ENCODE measurements at regions not wholly inside any gene's neighbourhood (a gene's known extent, or its start where the extent isn't known, plus 50 kb on each side); places are given as distances from the start of the nearest gene placed in this dataset.
"Not testable (repeated sequence)": the region's sequence is repeated elsewhere in the genome, so short reads cannot be mapped to it uniquely, and the experiment has no call there.

- DNase-seq (ENCODE audit: low read depth in 2 of 2), result no peak
- H3K4me3 ChIP-seq (replicated peaks in 1 of 2; ENCODE audit: low read depth in 2 of 2, low read length in 2 of 2), result no peak overlapping the region
- no peak for TF ChIP-seq CTCF (IDR thresholded peaks at IDR 0.05; ENCODE audit: low read depth, low read length)
Observed at GRCh38 chr21:8997011-8997440, 1524.4 kb upstream of the TPTE start.

- not testable (repeated sequence) for DNase-seq (ENCODE audit: low read depth in 2 of 2); H3K4me3 ChIP-seq (replicated peaks in 1 of 2; ENCODE audit: low read depth in 2 of 2, low read length in 2 of 2)
Observed at GRCh38 chr21:8997443-8998390, 1523.7 kb upstream of the TPTE start.

GRCh38 chr21:8998480-8998879 is 1522.9 kb upstream of the TPTE start:
- not testable (repeated sequence) for H3K4me3 ChIP-seq (replicated peaks in 1 of 2; ENCODE audit: low read depth in 2 of 2, low read length in 2 of 2)

GRCh38 chr21:8998946-8999681 is 1522.3 kb upstream of the TPTE start:
- no peak overlapping the region for H3K4me3 ChIP-seq (replicated peaks in 1 of 2; ENCODE audit: low read depth in 2 of 2, low read length in 2 of 2)
- no peak for TF ChIP-seq CTCF (IDR thresholded peaks at IDR 0.05; ENCODE audit: low read depth, low read length)
- DNase-seq (ENCODE audit: low read depth in 2 of 2), result no peak

More at GRCh38 chr21:8998480-8998879, 1522.9 kb upstream of the TPTE start:
- not testable (repeated sequence) for DNase-seq (ENCODE audit: low read depth in 2 of 2)

- H3K4me3 ChIP-seq (replicated peaks in 1 of 2; ENCODE audit: low read depth in 2 of 2, low read length in 2 of 2), result not testable (repeated sequence)
Observed at GRCh38 chr21:9000132-9000531, 1521.3 kb upstream of the TPTE start.

GRCh38 chr21:9000671-9001070 is 1520.7 kb upstream of the TPTE start:
- not testable (repeated sequence) for DNase-seq (ENCODE audit: low read depth in 2 of 2); H3K4me3 ChIP-seq (replicated peaks in 1 of 2; ENCODE audit: low read depth in 2 of 2, low read length in 2 of 2)

More at GRCh38 chr21:9000132-9000531, 1521.3 kb upstream of the TPTE start:
- not testable (repeated sequence) for DNase-seq (ENCODE audit: low read depth in 2 of 2)

- H3K4me3 ChIP-seq (replicated peaks in 1 of 2; ENCODE audit: low read depth in 2 of 2, low read length in 2 of 2); DNase-seq (ENCODE audit: low read depth in 2 of 2): not testable (repeated sequence)
Observed at GRCh38 chr21:9001890-9002663, 1519.3 kb upstream of the TPTE start.

GRCh38 chr21:9003909-9004814 is 1517.2 kb upstream of the TPTE start:
- H3K4me3 ChIP-seq (replicated peaks in 1 of 2; ENCODE audit: low read depth in 2 of 2, low read length in 2 of 2); DNase-seq (ENCODE audit: low read depth in 2 of 2): not testable (repeated sequence)

- not testable (repeated sequence) for H3K4me3 ChIP-seq (replicated peaks in 1 of 2; ENCODE audit: low read depth in 2 of 2, low read length in 2 of 2); DNase-seq (ENCODE audit: low read depth in 2 of 2)
Observed at GRCh38 chr21:9004815-9005518, 1516.4 kb upstream of the TPTE start.

- H3K4me3 ChIP-seq (replicated peaks in 1 of 2; ENCODE audit: low read depth in 2 of 2, low read length in 2 of 2); DNase-seq (ENCODE audit: low read depth in 2 of 2): not testable (repeated sequence)
Observed at GRCh38 chr21:9005671-9006070, 1515.7 kb upstream of the TPTE start.

GRCh38 chr21:9006111-9006510 is 1515.3 kb upstream of the TPTE start:
- DNase-seq (ENCODE audit: low read depth in 2 of 2); H3K4me3 ChIP-seq (replicated peaks in 1 of 2; ENCODE audit: low read depth in 2 of 2, low read length in 2 of 2): not testable (repeated sequence)

GRCh38 chr21:9006553-9007323 is 1514.6 kb upstream of the TPTE start:
- not testable (repeated sequence) for DNase-seq (ENCODE audit: low read depth in 2 of 2); H3K4me3 ChIP-seq (replicated peaks in 1 of 2; ENCODE audit: low read depth in 2 of 2, low read length in 2 of 2)

Data from cardiac fibroblast (primary cell).